SK-MEL-5 (cell line): ENCODE measurements at regions not wholly inside any gene's neighbourhood (a gene's known extent, or its start where the extent isn't known, plus 50 kb on each side); places are given as distances from the start of the nearest gene placed in this dataset.

ENCODE experiments used
- DNase-seq: peaks from one replicate; pipeline ENCODE4 v3.0.0-alpha.2; 2016; ENCODE audit warnings: low read depth, low spot score
- in situ Hi-C: cut with HindIII; loops from 2 replicates; pipeline ENCODE4 v1.10.0; 2016; ENCODE audit warnings: low sequenced_read_pairs, high pct_unique_total_duplicates, low pct_unique_long_range_greater_than_20kb

GRCh38 chr7:131003634-131004033 lies 269.6 kb upstream of the KLF14 start:
- in situ Hi-C loops: no loop called here
- DNase-seq: no peak

DNA sequence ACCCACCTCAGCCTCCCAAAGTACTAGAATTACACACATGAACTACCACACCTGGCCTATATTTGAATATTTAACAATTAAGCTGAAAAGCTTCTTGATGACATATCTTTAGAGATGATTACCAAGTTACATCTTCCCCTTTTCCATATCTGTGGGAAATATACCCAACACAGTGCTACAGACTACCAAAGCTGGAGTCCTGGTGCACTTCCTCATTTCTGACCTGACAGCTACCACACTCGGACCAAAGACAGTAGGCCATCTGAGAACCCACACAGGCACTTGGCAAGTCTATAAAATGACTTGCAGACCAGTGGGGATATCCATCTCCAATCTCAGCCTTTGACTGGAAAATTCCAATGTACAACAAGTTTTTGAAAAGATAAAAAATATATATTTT lies 270.4 kb upstream of the KLF14 start:
- no peak for DNase-seq
- in situ Hi-C loops: no loop called here

DNA sequence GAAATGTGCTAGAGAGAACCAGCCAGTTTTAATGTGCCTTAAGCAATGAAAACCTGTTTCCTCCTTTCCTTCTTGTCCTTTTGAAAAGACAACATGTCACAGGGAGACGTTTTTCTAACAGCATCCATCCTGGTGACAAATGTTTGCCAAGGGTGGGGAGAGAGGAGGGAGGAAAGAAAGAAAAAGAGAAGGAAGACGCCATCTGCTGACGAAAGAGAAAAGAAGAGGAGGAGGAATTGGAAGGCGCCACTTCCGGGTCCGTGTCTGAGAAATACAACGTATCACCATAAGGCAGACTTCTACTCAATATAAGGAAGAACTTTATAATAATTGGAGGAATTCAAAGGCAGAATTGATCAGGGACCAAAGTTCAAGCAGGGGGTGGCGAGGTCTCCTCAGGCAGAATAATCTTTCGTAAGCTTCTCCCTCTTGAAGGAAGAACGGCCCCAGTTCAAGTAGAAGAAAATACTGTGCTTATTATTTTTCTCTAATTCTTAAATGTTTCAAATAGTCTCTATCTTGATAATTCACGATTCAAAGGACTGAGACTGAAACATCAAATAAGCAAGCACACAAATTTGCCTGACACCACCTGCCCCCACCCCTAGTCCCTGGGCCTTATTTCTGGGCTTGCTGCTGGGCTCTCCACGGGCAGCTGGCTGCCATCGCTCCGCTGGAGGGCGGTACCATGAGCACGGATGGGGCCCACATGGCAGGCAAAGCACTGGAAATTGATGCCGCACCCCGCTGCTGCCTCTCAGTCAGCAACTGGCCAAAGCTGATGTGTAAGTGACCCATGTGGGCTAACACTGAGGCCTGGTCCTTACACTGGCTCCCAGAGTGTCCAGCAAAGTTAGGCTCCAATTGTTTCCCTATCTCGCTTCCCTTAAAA lies 273.7 kb upstream of the KLF14 start:
- DNase-seq: peak; percentile 92
- in situ Hi-C loops: no loop called here

- in situ Hi-C loops: no loop called here
- DNase-seq: peak; percentile 32
Observed at GRCh38 chr7:131008840-131009711, 275.1 kb upstream of the KLF14 start.

GRCh38 chr7:131010029-131010716 lies 276.2 kb upstream of the KLF14 start:
- DNase-seq: no peak
- in situ Hi-C loops: no loop called here

DNA sequence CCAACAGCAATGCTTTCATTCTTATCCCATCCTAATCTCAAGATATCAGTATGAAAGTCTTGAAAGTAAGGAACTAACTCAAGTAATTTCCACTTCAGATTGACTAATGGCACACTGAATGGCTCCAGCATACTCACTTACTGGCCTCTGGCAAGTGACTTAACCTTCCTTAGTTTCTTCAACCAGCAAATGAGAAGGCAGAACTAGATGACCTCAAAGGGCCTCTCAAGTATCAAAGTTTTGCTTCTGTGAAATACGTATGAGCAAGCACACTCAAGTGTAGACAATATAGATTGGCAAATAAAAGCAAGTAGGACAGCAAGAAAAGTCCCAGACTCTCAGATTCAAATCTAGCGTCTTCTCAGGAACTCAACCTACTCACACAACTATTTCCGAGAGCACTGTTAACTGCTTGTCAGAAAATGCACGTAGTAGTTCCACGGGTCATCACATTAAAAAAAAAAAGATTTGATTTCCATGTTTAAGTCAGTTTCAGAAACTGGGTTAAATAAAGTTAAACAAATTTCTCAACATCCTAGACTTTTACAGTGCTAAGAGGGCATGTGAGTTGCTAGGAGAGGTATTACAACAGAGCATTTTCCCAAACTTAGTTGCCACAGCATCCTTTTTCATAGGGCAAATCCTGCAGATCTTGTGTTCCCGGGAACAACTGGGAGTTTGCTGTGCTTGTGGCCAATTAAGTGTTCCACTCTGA lies 276.9 kb upstream of the KLF14 start:
- in situ Hi-C loops: no loop called here

GRCh38 chr7:131011432-131011742 lies 277.4 kb upstream of the KLF14 start:
- peak; percentile 55 for DNase-seq
- in situ Hi-C loops: no loop called here

More for the DNA sequence above, 276.9 kb upstream of the KLF14 start:
- peak; percentile 39 for DNase-seq

- DNase-seq: peak; percentile 70
- in situ Hi-C loops: no loop called here
Observed at GRCh38 chr7:131011976-131012375, 278.0 kb upstream of the KLF14 start.

GRCh38 chr7:131012477-131013031 lies 278.5 kb upstream of the KLF14 start:
- in situ Hi-C loops: no loop called here
- DNase-seq: peak; percentile 65

DNA sequence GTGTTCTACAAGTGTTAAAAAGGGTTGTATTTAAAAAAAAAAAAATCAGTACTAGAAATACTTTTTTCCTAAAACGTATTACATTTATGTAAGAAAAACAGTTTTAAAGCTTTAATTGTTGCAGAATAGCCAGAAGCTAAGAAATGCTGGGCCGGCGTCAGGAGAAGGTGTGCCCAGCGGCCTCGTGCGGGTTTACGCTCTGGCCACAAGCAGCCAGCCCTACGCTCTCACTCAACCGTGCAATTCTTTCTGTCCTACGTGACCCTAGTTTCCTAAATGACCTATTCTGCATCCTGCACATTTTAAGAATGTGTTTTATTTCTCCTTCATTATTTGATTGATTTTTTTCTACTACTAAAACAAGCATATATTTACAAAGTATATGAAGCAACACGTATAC lies 279.7 kb upstream of the KLF14 start:
- in situ Hi-C loops: no loop called here
- DNase-seq: no peak

- in situ Hi-C loops: no loop called here
- DNase-seq: no peak
Observed at GRCh38 chr7:131014906-131015656, 281.1 kb upstream of the KLF14 start.

DNA sequence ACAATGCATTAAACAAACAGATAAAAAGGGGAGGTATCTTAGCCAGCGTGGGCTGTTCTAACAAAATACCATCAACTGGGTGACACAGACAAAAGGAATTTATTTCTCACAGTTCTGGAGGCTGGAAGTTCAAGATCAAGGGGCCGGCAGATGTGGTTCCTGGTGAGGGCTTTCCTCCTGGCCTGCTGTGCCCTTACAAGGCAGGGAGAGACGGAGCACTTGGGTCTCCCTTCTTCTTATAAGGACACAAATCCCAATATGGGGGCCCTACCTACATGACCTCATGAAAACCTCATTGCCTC lies 281.6 kb upstream of the KLF14 start:
- DNase-seq: no peak

DNA sequence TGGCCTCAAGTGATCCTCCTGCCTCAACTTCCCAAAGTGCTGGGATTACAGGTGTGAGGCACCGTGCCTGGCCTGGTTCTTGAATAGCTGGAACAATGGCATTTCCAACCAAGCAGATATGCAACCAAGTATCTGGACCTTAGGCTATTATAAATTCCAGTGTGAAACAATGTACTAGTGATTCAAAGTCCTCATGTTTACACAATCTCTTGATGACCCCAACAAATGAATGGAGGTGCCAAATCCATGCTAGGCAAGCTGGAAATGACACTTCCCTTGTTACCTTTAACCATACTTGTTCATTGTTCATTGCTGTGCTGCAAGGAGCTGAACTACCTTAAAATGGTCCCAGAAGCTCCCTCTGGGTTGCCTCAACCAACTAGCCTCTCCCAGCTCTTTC lies 282.2 kb upstream of the KLF14 start:
- in situ Hi-C loops: no loop called here
- no peak for DNase-seq

More for the DNA sequence above, 281.6 kb upstream of the KLF14 start:
- in situ Hi-C loops: no loop called here

DNA sequence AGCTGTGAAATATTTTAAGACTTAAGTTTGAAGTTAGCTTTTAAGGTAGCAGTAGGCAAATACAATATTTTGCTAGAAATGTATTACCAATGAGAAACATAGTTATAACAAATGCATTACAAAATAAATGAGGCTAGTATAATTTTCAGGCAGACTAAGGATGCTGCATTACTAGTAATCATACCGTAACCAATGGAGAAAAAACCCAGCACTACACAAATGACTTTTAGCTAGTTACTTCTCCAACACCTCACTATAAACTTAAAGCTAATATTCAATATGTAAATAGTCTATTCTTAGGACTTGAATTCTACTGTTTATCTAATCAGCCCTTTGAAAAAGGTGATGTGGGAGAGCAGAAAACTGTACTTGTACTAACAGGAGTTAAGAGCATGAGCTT lies 285.3 kb upstream of the KLF14 start:
- in situ Hi-C loops: no loop called here
- no peak for DNase-seq

GRCh38 chr7:131020759-131021261 lies 286.8 kb upstream of the KLF14 start:
- DNase-seq: no peak
- in situ Hi-C loops: no loop called here

DNA sequence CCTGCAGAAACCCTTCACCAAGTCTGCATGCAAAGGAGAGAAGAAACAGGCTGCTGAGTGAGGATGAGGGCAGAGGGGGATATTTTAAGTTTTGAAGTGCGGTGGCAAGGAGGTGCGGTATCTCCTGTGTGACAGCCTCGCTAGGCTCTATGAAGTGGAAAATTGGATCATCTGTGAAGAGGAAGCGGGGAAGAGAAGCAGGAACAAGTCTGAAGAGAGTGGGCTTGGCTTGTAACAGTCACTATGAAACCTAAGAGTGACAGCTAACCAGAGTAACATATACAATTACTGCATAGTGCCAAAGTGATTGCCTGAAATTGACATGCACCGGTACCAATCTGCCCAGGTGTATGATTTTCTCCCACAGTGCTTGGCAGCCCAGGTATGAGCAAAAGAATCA lies 287.5 kb upstream of the KLF14 start:
- in situ Hi-C loops: no loop called here

DNA sequence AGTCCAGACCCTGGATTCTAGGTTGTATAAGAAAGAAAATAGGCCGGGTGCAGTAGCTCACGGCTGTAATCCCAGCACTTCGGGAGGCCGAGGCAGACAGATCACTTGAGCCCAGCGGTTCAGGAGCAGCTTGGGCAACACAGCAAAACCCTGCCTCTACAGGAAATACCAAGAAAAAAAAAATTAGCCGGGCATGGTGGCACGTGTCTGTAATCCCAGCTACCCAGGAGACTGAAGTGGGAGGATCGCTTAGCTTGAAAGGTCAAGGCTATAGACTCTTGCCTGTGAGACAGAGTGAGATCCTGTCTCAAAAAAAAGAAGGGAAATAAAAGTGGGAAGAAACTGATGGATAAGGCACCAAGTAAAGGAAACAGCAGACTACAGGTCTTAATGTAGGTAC lies 287.9 kb upstream of the KLF14 start:
- in situ Hi-C loops: no loop called here
- DNase-seq: peak; percentile 91

More for the DNA sequence above, 287.5 kb upstream of the KLF14 start:
- DNase-seq: no peak
